B cell (primary cell): ENCODE measurements at regions not wholly inside any gene's neighbourhood (a gene's known extent, or its start where the extent isn't known, plus 50 kb on each side); places are given as distances from the start of the nearest gene placed in this dataset.

Source experiments
- ATAC-seq: fragments of 200-7000 bp; cut with Tn5 transposase; one replicate; pipeline ENCODE4 v1.10.0; 2021; ENCODE audit warnings: low read depth, mild to moderate bottlenecking, moderate number of reproducible peaks, moderate library complexity
- CTCF ChIA-PET: fragments of 350-600 bp; sonication (Branson Sonifier 250); formaldehyde crosslinking; loops from one replicate; lab custom pipeline; 2021; ENCODE audit warnings: antibody characterized with exemption, inconsistent platforms; lab: Charles Lee
- POLR2A ChIA-PET: fragments of 350-600 bp; sonication (Branson Sonifier 250); formaldehyde crosslinking; loops from one replicate; lab custom pipeline; 2021; ENCODE audit warnings: antibody characterized with exemption; lab: Charles Lee
- DNase-seq: peaks from one replicate; pipeline ENCODE4 v3.0.0; 2013
- H2AFZ ChIP-seq: 2 replicates; pipeline ENCODE4 v1.6.1; 2012; ENCODE audit warnings: mild to moderate bottlenecking, low read depth, low read length; ENCODE audit not compliant: insufficient read depth, poor library complexity, severe bottlenecking
- H3K27ac ChIP-seq, 2 donors: 1 replicate in 1 of 2; 2 replicates in 1 of 2; pipeline ENCODE4 v1.5.1; 2012 to 2013; ENCODE audit warnings: low read length in 2 of 2, mild to moderate bottlenecking in 2 of 2, moderate library complexity in 1 of 2
- H3K27me3 ChIP-seq, 4 experiments: fragments of 200-600 bp in 1 of 4; sonication (generic) in 1 of 4; replicated peaks in 1 of 4; 1 replicate in 2 of 4; 2 replicates in 2 of 4; pipeline versions ENCODE4 v1.6.1 to v1.7.0; 2013 to 2016; ENCODE audit warnings: low read length in 3 of 4, mild to moderate bottlenecking in 2 of 4, mixed read lengths in 1 of 4, moderate library complexity in 1 of 4; ENCODE audit not compliant: insufficient read depth in 4 of 4, control insufficient read depth in 3 of 4; ENCODE audit errors: control extremely low read depth in 1 of 4
- H3K36me3 ChIP-seq, 2 experiments: replicated peaks in 1 of 2; 1 replicate in 1 of 2; 2 replicates in 1 of 2; pipeline versions ENCODE4 v1.6.1 to v1.7.1; 2013; ENCODE audit warnings: low read length in 1 of 2; ENCODE audit not compliant: insufficient read depth in 2 of 2, control insufficient read depth in 1 of 2; ENCODE audit errors: control extremely low read depth in 1 of 2, extremely low read depth in 1 of 2
- H3K4me1 ChIP-seq, 2 donors: fragments of 200-600 bp in 1 of 2; sonication (generic) in 1 of 2; 1 replicate in 1 of 2; 2 replicates in 1 of 2; pipeline versions ENCODE4 v1.5.1 to v1.6.1; 2013 to 2017; ENCODE audit warnings: low read length in 2 of 2; ENCODE audit not compliant: control insufficient read depth in 2 of 2, insufficient read depth in 2 of 2
- H3K4me2 ChIP-seq: replicated peaks from 2 replicates; pipeline ENCODE3; 2012; ENCODE audit warnings: mild to moderate bottlenecking, low read depth, low read length; ENCODE audit not compliant: poor library complexity, severe bottlenecking
- H3K4me3 ChIP-seq, 5 experiments: fragments of 200-600 bp in 1 of 5; sonication (generic) in 1 of 5; 1 replicate in 3 of 5; 2 replicates in 2 of 5; pipeline versions ENCODE4 v1.5.1 to v1.7.0; 2011 to 2016; ENCODE audit warnings: low read length in 4 of 5, mild to moderate bottlenecking in 4 of 5, low read depth in 2 of 5, control low read depth in 1 of 5, moderate library complexity in 1 of 5; ENCODE audit not compliant: insufficient read depth in 1 of 5; ENCODE audit errors: control extremely low read depth in 1 of 5, extremely low read depth in 1 of 5
- H3K79me2 ChIP-seq: fragments of 200-600 bp; sonication (generic); one replicate; pipeline ENCODE4 v1.6.0; 2016; ENCODE audit warnings: low read length; ENCODE audit not compliant: control insufficient read depth, insufficient read depth
- H3K9ac ChIP-seq: fragments of 200-600 bp; sonication (generic); 2 replicates; pipeline ENCODE4 v1.6.1; 2017; ENCODE audit warnings: mild to moderate bottlenecking, low read length, moderate library complexity
- H3K9me3 ChIP-seq, 3 donors: one replicate each; pipeline versions ENCODE4 v1.6.1 to v1.7.1; 2013; ENCODE audit warnings: low read length in 2 of 3; ENCODE audit not compliant: control insufficient read depth in 2 of 3, insufficient read depth in 1 of 3; ENCODE audit errors: control extremely low read depth in 1 of 3
- H4K20me1 ChIP-seq: 2 replicates; pipeline ENCODE4 v1.6.0; 2012; ENCODE audit warnings: mild to moderate bottlenecking, low read length; ENCODE audit not compliant: insufficient read depth, control insufficient read depth, poor library complexity, severe bottlenecking
- H3K27ac Mint-ChIP-seq: one replicate; pipeline ENCODE4 v1.8.0; 2021; ENCODE audit warnings: mixed read lengths
- H3K27me3 Mint-ChIP-seq: one replicate; pipeline ENCODE4 v1.8.0; 2021; ENCODE audit warnings: mixed read lengths
- H3K4me1 Mint-ChIP-seq: one replicate; pipeline ENCODE4 v1.8.0; 2021; ENCODE audit warnings: mixed read lengths
- H3K4me3 Mint-ChIP-seq: one replicate; pipeline ENCODE4 v1.8.0; 2021; ENCODE audit warnings: mixed read lengths
- H3K9me3 Mint-ChIP-seq: one replicate; pipeline ENCODE4 v1.8.0; 2022; ENCODE audit warnings: mixed read lengths; ENCODE audit not compliant: insufficient read depth
- CTCF ChIP-seq: fragments of 200-600 bp; IDR thresholded peaks from one replicate; pipeline ENCODE4 v1.8.0; 2022; ENCODE audit warnings: antibody characterized with exemption, mild to moderate bottlenecking
- EZH2 ChIP-seq: IDR thresholded peaks from 2 replicates; pipeline ENCODE4 v1.6.1; 2012; ENCODE audit warnings: borderline replicate concordance, low read depth, mild to moderate bottlenecking, moderate library complexity, low read length; ENCODE audit not compliant: insufficient read depth, poor library complexity, severe bottlenecking
- WGBS: methylation state at CpG from one replicate; pipeline ENCODE4 v1.1.5; 2013; ENCODE audit warnings: missing lambda C conversion rate; ENCODE audit not compliant: insufficient coverage; 5-methylcytosine and 5-hydroxymethylcytosine counted together
- intact Hi-C: fragments of 100-400 bp; cut with micrococcal nuclease; formaldehyde crosslinking; loops from one replicate; pipeline ENCODE4 v1.10.0; 2022

- H3K9me3 Mint-ChIP-seq, result peaks cover 2% of the 10 kb centered on the region
- H3K4me1 Mint-ChIP-seq, result no peaks in the 10 kb centered on the region
- H4K20me1 ChIP-seq, result no peaks in the 10 kb centered on the region
- intact Hi-C loops, result no loop called here
- no peaks in the 10 kb centered on the region for H3K4me1 ChIP-seq
- no peak overlapping the region for H3K27ac ChIP-seq
- ATAC-seq (no peak), DNase-seq (no peak)
- H3K4me3 ChIP-seq, result no peak overlapping the region
- CTCF ChIA-PET, result no interaction called here
- H3K27me3 ChIP-seq, result no peaks in the 10 kb centered on the region
- H2AFZ ChIP-seq, result no peak overlapping the region
- no peaks in the 10 kb centered on the region for H3K27me3 Mint-ChIP-seq
- H3K36me3 ChIP-seq, result no peaks in the 10 kb centered on the region
- no peak overlapping the region for H3K27ac Mint-ChIP-seq
- H3K4me2 ChIP-seq, result no peak overlapping the region
- peaks cover 0 to 3% (median 0%) of the 10 kb centered on the region in 3 donors for H3K9me3 ChIP-seq
- TF ChIP-seq CTCF (no peak), EZH2 (no peak)
- no peaks in the 10 kb centered on the region for H3K79me2 ChIP-seq
- H3K4me3 Mint-ChIP-seq, result no peak overlapping the region
- no peak overlapping the region for H3K9ac ChIP-seq
- no CpG with 5 or more reads among the region's 1 CpG for WGBS
- POLR2A ChIA-PET, result no interaction called here
These were observed 104.7 kb upstream of the ROBO1 start for GRCh38 chr3:79872483-79872882.

- H3K27me3 Mint-ChIP-seq, result no peaks in the 10 kb centered on the region
- H3K9me3 ChIP-seq, result peaks cover 0 to 3% (median 0%) of the 10 kb centered on the region in 3 donors
- ChIA-PET POLR2A (no interaction called here), CTCF (no interaction called here)
- intact Hi-C loops, result no loop called here
- no peak overlapping the region for H3K4me3 ChIP-seq
- no peak overlapping the region for H3K27ac Mint-ChIP-seq
- H3K9me3 Mint-ChIP-seq, result peaks cover 2% of the 10 kb centered on the region
- H3K79me2 ChIP-seq, result no peaks in the 10 kb centered on the region
- H3K4me1 Mint-ChIP-seq, result no peaks in the 10 kb centered on the region
- no peaks in the 10 kb centered on the region for H3K4me1 ChIP-seq
- no peaks in the 10 kb centered on the region for H4K20me1 ChIP-seq
- WGBS, result no CpG with 5 or more reads among the region's 1 CpG
- H3K9ac ChIP-seq, result no peak overlapping the region
- H2AFZ ChIP-seq, result no peak overlapping the region
- no peak overlapping the region for H3K4me2 ChIP-seq
- TF ChIP-seq EZH2 (no peak), CTCF (no peak)
- no peak for ATAC-seq
- no peak for DNase-seq
- H3K27ac ChIP-seq, result no peak overlapping the region
- H3K4me3 Mint-ChIP-seq, result no peak overlapping the region
- H3K36me3 ChIP-seq, result no peaks in the 10 kb centered on the region
- H3K27me3 ChIP-seq, result no peaks in the 10 kb centered on the region
These were observed 103.9 kb upstream of the ROBO1 start for GRCh38 chr3:79871656-79872055.
